Lower lobe of right lung (tissue), 2 donors: ENCODE measurements at regions not wholly inside any gene's neighbourhood (a gene's known extent, or its start where the extent isn't known, plus 50 kb on each side); places are given as distances from the start of the nearest gene placed in this dataset.

Experiments
- ATAC-seq, 2 donors: fragments of 200-7000 bp; cut with Tn5 transposase; one replicate each; pipeline ENCODE4 v1.9.1; 2020 to 2022; ENCODE audit warnings: mild to moderate bottlenecking in 2 of 2, moderate library complexity in 2 of 2
- DNase-seq: peaks from one replicate; pipeline ENCODE4 v3.0.0-alpha.2; 2020
- H3K27ac ChIP-seq: fragments of 200-600 bp; one replicate; pipeline ENCODE4 v1.8.0; 2022
- H3K27me3 ChIP-seq: fragments of 200-600 bp; one replicate; pipeline ENCODE4 v1.8.0; 2022; ENCODE audit warnings: low read depth
- H3K36me3 ChIP-seq: fragments of 200-600 bp; one replicate; pipeline ENCODE4 v1.8.0; 2022; ENCODE audit warnings: mild to moderate bottlenecking
- H3K4me1 ChIP-seq: fragments of 200-600 bp; one replicate; pipeline ENCODE4 v1.8.0; 2022
- H3K4me3 ChIP-seq: fragments of 200-600 bp; one replicate; pipeline ENCODE4 v1.8.0; 2022; ENCODE audit warnings: mild to moderate bottlenecking
- H3K9me3 ChIP-seq: fragments of 200-600 bp; one replicate; pipeline ENCODE4 v1.8.0; 2022
- CTCF ChIP-seq: fragments of 200-600 bp; IDR thresholded peaks from one replicate; pipeline ENCODE4 v1.8.0; 2022; ENCODE audit warnings: antibody characterized with exemption, mild to moderate bottlenecking
- intact Hi-C: fragments of 100-400 bp; cut with DNase I; formaldehyde crosslinking; loops from one replicate; pipeline ENCODE4 v1.11.0; 2022
- donor health status: DM: no; HTN: yes; CAD: no; lungs with severe emphysema.

GRCh38 chr2:221124532-221125240 lies 447.4 kb downstream of the EPHA4 start:
- no peak for ATAC-seq
- no peaks in the 10 kb centered on the region for H3K36me3 ChIP-seq
- peaks cover 3% of the 10 kb centered on the region for H3K9me3 ChIP-seq
- H3K4me3 ChIP-seq: no peak overlapping the region
- no peaks in the 10 kb centered on the region for H3K4me1 ChIP-seq
- no peak for DNase-seq
- no peak overlapping the region for H3K27ac ChIP-seq
- H3K27me3 ChIP-seq: no peaks in the 10 kb centered on the region
- no peak for TF ChIP-seq CTCF
- intact Hi-C loops: no loop called here

- no peaks in the 10 kb centered on the region for H3K4me1 ChIP-seq
- H3K36me3 ChIP-seq: no peaks in the 10 kb centered on the region
- intact Hi-C loops: no loop called here
- peaks cover 3% of the 10 kb centered on the region for H3K9me3 ChIP-seq
- TF ChIP-seq CTCF: no peak
- DNase-seq (no peak), ATAC-seq (no peak)
- H3K4me3 ChIP-seq: no peak overlapping the region
- no peaks in the 10 kb centered on the region for H3K27me3 ChIP-seq
- no peak overlapping the region for H3K27ac ChIP-seq
Measured at GRCh38 chr2:221125691-221126090, 446.4 kb downstream of the EPHA4 start.

DNA sequence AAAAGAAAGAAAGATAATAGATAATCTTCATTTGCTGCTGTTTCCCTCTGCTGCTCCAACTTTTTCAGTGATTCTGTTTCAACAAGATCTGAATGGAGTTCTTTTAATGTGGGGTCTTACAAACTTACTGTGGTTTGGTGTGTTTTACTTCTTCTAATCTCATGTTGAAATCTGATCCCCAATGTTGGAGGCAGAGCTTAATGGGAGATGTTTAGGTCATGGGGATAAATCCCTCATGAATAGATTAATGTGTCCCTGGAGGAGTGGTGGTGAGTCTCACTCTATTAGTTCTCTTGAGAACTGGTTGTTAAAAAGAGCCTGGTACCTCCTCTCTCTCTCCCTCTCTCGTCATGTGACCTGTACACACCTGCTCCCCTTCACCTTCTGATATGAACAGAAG lies 442.4 kb downstream of the EPHA4 start:
- Histone ChIP-seq H3K9me3 (peaks cover 3% of the 10 kb centered on the region), H3K36me3 (no peaks in the 10 kb centered on the region), H3K27ac (no peak overlapping the region), H3K27me3 (no peaks in the 10 kb centered on the region), H3K4me3 (no peak overlapping the region), H3K4me1 (no peaks in the 10 kb centered on the region)
- ATAC-seq: no peak
- intact Hi-C loops: no loop called here
- DNase-seq: no peak
- TF ChIP-seq CTCF: no peak

- Histone ChIP-seq H3K36me3 (no peaks in the 10 kb centered on the region), H3K27me3 (no peaks in the 10 kb centered on the region), H3K27ac (no peak overlapping the region), H3K4me1 (no peaks in the 10 kb centered on the region), H3K4me3 (no peak overlapping the region), H3K9me3 (peaks cover 3% of the 10 kb centered on the region)
- no peak for TF ChIP-seq CTCF
- intact Hi-C loops: no loop called here
- DNase-seq (no peak), ATAC-seq (no peak)
Measured at GRCh38 chr2:221130431-221130830, 441.7 kb downstream of the EPHA4 start.

DNA sequence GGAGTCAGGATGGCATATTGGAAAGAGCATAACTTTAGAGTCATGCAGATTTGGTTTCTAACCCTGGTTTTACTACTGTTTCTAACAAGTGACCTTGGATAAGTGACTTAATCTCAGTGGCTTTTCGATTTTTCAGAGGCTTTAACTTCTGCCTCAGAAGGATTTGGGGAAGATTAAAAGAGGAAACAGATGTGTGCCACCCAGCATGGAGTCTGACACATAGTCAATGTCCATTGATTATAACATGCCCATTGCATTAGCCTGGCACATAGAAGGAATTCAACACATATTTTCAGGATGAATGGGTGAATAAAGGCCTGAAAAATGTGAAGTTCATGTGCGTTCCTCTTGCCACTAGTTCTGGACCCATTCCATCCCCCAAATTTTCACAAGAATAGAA lies 438.2 kb downstream of the EPHA4 start:
- DNase-seq: no peak
- no peaks in the 10 kb centered on the region for H3K27me3 ChIP-seq
- no peak overlapping the region for H3K27ac ChIP-seq
- no peak for TF ChIP-seq CTCF
- no peaks in the 10 kb centered on the region for H3K36me3 ChIP-seq
- intact Hi-C loops: no loop called here
- ATAC-seq: no peak
- no peaks in the 10 kb centered on the region for H3K4me1 ChIP-seq
- no peak overlapping the region for H3K4me3 ChIP-seq
- H3K9me3 ChIP-seq: no peaks in the 10 kb centered on the region
